GM13977 (cell line): ENCODE measurements at regions not wholly inside any gene's neighbourhood (a gene's known extent, or its start where the extent isn't known, plus 50 kb on each side); places are given as distances from the start of the nearest gene placed in this dataset.
"Not testable (repeated sequence)": the region's sequence is repeated elsewhere in the genome, so short reads cannot be mapped to it uniquely, and the experiment has no call there.

Source experiments
- DNase-seq: peaks from one replicate; pipeline ENCODE4 v3.0.0; 2012; ENCODE audit warnings: low spot score
- in situ Hi-C: fragments of 300-500 bp; cut with MboI; formaldehyde crosslinking; loops from one replicate; pipeline ENCODE4 v1.12.0; 2022; ENCODE audit warnings: low sequenced_read_pairs, low pct_unique_long_range_greater_than_20kb, mixed read lengths, inconsistent platforms; ENCODE audit not compliant: unreplicated experiment
- TF ChIP-seq, protein P1 (sequence below): IDR thresholded peaks from 2 replicates; pipeline ENCODE4 v1.5.1; 2012; ENCODE audit warnings: mild to moderate bottlenecking, control low read depth; ENCODE audit not compliant: insufficient read depth; ENCODE audit errors: extremely low read depth, missing control alignments

DNA sequence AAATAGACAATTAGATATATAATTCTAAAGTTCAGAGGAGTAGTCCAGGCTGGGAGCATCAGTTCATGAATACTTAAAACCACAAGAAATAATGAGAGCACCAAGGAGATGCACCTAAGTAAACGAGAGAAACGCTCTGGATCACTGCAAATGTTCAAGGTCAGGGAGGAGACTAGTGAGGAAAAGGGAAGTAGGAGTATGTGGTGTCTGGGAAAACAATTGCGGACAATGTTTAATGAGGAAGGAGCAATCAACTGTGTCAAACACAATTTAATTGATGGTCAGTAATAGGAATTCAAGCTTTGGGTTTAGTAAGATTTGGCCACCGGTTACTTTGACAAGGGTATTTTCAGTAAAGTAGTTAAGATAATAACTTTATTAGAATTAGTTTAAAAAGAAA lies 652.2 kb downstream of the DACH1 start:
- in situ Hi-C loops = no loop called here
- no peak for DNase-seq
- TF ChIP-seq, protein P1, sequence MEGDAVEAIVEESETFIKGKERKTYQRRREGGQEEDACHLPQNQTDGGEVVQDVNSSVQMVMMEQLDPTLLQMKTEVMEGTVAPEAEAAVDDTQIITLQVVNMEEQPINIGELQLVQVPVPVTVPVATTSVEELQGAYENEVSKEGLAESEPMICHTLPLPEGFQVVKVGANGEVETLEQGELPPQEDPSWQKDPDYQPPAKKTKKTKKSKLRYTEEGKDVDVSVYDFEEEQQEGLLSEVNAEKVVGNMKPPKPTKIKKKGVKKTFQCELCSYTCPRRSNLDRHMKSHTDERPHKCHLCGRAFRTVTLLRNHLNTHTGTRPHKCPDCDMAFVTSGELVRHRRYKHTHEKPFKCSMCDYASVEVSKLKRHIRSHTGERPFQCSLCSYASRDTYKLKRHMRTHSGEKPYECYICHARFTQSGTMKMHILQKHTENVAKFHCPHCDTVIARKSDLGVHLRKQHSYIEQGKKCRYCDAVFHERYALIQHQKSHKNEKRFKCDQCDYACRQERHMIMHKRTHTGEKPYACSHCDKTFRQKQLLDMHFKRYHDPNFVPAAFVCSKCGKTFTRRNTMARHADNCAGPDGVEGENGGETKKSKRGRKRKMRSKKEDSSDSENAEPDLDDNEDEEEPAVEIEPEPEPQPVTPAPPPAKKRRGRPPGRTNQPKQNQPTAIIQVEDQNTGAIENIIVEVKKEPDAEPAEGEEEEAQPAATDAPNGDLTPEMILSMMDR = no peak

DNA sequence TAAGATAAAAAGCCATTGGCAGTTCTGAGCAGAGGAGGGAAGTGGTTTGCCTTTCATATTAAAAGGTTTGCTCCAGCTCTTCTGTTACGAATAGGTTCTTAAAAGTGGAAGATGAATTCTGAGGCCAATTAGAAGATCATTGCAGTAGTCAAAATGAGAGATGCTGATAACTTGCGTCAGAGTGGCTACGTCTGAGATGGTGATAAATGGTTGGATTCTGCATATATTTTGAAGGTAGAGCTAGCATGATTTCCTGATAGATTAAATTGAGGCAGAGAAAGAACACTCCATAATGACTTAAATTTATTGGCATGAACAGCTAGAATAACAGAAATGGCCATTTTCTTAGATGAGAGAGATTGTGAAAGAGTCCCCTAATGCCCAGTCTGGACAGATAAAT lies 652.6 kb downstream of the DACH1 start:
- TF ChIP-seq, protein P1 = no peak
- DNase-seq = no peak
- in situ Hi-C loops = no loop called here

DNA sequence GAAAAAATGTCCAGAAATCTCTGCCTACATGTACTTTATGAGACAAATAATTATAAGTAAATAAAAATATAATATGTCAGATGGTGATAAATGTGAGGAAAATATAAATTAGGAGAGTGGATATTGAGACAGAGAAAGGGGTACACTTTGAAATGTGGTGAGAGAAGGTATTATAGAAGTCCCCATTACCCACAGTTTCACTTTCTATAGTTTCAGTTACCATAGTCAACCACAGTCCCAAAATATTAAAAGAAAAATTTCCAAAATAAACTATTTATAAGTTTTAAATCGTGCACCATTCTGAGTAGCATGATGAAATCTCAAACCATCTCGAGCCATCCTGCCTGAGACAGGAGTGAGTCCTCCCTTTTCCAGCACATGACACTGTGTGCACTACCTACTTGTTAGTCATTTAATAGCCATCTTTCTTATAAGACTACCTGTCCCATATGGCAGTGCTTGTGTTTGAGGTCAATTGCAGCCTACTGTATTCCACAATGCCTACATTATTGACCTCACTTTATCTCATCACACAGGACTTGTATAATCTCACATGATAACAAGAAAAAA lies 653.7 kb downstream of the DACH1 start:
- in situ Hi-C loops = no loop called here
- DNase-seq = peak; percentile 7
- TF ChIP-seq, protein P1 = no peak

DNA sequence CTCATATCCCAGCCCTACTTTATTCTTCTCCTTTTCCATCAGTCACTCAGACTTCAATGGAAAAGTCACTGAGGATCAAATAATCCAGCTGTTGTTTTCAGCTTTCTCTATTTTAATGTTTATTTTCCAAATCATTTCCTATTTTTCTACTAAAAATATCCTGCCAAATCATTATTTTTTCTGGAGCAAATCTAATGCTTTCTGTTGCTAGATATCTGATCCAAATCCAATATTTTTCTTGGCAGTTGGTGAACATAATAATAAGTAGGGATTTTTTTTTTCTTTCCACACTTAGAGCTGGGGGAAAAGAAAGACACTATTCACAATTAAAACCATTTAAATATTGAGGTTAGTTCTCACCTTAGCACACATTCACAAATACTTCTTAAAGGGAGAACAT lies 656.1 kb downstream of the DACH1 start:
- TF ChIP-seq, protein P1 = no peak
- DNase-seq = no peak
- in situ Hi-C loops = no loop called here

DNA sequence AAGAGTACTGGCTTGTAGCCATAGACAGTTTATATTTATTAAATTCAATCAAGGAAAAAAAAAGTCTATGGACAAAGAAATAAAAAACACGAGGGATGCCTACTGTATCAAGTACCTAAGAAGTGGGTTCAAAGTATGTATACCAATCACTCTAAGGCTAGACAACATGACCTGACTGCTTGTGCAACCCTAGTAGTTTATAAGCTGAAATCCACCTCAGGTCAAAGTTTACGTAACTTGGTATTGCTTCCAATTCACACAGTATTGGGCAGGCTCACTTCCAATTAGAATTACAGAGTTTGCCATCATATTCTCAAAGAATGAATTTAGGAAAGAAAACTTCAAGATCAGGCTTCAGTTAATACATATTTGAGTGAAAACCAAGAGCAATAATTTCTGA lies 657.8 kb downstream of the DACH1 start:
- in situ Hi-C loops = no loop called here
- TF ChIP-seq, protein P1 = no peak
- DNase-seq = no peak

DNA sequence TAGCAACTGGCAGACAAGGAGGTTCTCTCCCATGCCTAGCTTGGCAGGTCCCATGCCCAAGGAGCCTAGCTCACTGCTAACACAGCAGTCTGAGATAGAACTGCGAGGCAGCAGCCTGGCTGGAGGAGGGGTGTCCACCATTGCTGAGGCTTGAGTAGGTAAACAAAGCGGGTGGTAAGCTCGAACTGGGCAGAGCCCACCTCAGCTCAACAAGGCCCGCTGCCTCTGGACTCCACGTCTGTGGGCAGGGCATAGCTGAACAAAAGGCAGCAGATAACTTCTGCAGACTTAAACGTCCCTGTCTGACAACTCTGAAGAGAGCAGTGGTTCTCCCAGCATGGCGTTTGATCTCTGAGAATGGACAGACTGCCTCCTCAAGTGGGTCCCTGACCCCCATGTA lies 682.4 kb downstream of the DACH1 start:
- DNase-seq, in situ Hi-C loops: not testable (repeated sequence)

DNA sequence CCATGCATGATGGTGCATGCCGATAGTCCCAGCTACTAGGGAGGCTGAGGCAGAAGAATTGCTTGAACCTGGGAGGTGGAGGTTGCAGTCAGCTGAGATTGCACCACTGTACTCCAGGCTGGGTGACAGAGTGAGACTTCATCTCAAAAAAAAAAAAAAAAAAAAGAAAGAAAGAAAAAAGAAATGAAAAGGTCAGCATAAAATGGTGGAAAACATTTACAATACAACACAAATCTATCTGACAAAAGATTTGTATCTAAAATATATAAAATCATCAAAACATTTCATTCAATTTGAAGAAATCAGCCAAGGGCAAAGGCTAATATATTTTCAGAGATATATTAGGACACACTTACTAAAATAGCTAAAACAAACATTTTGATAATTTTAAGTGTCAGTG lies 683.7 kb downstream of the DACH1 start:
- DNase-seq, in situ Hi-C loops: not testable (repeated sequence)

DNA sequence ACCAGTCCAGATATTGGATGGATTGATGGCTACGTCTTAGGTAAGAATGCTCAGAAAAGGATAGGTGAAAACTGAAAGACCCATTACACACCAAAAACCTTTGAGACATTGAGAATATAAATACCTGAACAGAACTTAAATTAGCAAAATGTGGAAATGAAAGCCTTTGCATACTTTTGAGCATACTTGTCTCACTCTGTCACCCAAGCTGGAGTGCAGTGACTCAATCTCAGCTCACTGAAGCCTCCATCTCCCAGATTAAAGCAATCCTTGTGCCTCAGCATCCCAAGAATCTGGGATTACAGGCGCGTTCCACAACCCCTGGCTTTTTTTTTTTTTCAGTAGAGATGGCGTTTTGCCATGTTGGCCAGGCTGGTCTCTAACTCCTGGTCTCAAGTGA lies 695.3 kb downstream of the DACH1 start:
- TF ChIP-seq, protein P1 = no peak
- DNase-seq = no peak
- in situ Hi-C loops = no loop called here
